T-helper 1 cell (primary cell): ENCODE measurements at regions not wholly inside any gene's neighbourhood (a gene's known extent, or its start where the extent isn't known, plus 50 kb on each side); places are given as distances from the start of the nearest gene placed in this dataset.
"Not testable (repeated sequence)": the region's sequence is repeated elsewhere in the genome, so short reads cannot be mapped to it uniquely, and the experiment has no call there.

Experiments
- DNase-seq, 5 donors: peaks; one replicate each; pipeline ENCODE4 v3.0.0-alpha.2; 2012 to 2020

DNA sequence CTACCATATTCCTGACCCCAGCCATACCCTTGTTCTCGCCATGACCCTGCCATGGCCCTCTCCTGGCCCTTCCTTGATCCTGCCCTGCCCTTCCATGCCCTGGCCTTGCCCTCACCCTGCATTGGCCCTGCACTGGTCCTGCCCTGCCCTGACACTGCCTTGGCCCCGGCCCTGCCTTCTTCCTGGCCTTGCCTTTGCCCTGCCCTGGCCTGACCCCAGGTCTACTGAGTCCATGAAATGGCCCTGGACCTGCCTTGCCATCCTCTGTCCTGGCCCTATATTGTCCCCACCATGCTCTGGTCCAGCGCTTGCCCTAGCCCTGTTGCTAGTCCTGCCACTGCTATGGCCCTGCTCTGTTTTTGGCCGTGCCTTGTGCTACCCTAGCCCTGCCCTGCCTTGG lies 536.1 kb downstream of the FOXD4L6 start:
- not testable (repeated sequence) for DNase-seq

DNA sequence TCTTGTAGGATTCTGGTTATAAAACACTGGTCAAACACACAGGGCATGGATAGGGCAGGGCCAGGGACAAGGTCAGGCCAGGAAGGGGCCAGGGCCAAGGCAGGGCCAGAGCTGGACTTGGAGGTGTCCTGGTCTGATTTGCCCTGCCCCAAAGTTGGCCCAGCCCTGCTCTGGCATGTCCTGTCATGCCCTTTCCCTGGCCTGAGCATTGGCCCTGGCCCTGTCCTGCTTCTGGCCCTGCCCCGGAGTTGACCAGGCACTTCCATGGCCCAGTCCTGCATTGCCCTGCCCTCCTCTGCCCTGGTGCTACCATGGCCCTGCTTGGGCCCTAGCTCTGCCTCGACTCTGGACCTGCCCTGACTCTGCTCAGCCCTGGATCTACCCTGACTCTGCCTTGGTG lies 536.6 kb downstream of the FOXD4L6 start:
- peak in 1 of 5 donors; percentile 9 for DNase-seq

DNA sequence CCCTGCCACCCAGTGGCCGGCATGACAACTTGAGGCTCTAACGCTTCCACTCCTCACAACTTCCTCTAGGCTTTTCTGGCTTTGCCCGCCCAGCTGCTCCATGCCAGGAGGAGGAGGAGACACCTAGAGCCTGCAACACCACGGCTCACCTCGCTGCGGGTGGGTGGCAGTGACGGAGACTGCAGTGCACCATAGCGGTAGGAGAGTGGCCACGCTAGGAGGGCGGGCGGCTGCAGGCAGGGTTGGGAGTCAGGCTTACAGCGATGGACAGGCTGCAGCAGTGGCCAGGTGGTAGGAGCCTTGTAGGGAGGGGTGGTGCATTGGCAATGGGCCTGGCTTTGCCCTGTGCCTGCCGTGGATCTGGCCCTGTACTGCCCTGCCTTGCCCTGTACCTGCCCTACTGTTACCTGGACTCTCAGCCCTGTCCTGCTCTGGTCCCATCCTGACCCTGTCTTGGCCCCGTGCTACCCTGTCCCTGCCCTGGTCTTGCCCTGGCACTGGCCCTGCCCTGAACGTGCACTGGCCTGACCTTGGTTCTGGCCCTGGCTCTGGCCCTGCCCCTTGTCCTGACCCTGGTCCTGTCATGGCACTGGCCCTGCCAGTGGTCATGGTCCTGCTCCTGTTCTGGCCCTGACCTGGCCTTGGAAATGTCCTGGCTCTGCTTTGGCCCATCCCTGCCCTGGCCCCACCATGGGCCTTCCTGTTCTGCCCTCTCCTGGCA lies 540.8 kb downstream of the FOXD4L6 start:
- DNase-seq: not testable (repeated sequence)

DNA sequence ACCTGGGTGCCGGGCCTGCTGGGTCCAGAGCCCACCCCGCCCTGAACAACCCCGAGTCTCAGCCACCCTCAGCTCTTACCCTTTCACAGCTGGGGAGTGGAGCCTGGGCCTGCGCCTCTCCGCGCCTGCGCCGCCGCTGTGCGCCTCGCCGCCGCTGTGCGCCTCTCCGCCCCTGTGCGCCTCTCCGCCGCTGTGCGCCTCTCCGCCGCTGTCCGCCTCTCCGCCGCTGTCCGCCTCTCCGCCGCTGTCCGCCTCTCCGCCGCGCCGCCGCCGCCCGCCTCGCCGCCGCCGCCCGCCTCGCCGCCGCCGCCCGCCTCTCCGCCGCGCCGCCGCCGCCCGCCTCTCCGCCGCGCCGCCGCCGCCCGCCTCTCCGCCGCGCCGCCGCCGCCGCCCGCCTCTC lies 544.4 kb downstream of the FOXD4L6 start:
- DNase-seq: peak in 1 of 5 donors; percentile 4

DNA sequence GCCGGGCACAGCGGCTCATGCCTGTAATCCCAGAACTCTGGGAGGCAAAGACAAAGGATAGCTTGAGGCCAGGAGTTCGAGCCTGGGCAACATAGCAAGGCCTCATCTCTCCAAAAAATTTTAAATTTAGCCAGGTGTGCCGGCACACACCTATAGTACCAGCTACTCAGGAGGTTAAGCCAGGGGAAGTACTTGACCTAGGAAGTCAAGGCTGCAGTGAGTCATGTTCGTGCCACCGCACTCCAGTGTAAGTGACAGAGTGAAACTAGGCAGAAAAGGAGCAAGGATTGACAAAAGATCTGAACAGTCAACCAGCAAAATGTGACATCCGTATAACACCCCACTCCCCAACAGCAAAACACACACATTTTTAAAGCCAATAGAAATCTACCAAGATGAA lies 545.3 kb downstream of the FOXD4L6 start:
- not testable (repeated sequence) for DNase-seq

DNA sequence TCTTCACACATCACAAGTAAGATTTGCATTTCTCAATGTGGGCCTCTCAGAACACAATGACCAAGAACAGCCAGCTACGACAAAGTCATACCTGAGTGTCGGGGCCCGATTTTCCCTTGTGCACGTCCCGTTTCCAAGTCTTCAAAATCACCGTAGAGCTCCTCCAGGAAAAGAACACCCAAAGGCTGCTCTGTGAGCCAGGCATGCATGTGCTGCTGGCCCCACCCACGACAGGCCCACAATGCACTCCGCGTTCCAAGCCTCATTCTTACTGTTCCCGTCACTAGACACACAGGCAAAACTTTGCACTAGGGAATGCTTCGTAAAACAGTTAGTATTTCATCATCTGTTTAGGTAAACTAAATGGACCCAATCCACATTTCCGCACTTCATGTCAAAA lies 549.6 kb downstream of the FOXD4L6 start:
- not testable (repeated sequence) for DNase-seq
